HG02623 (cell line): ENCODE measurements at regions not wholly inside any gene's neighbourhood (a gene's known extent, or its start where the extent isn't known, plus 50 kb on each side); places are given as distances from the start of the nearest gene placed in this dataset.

Experiments used
- ATAC-seq: cut with Tn5 transposase; IDR thresholded peaks from one replicate; pipeline ENCODE4 v1.9.1; 2021; ENCODE audit warnings: moderate library complexity; ENCODE audit not compliant: unreplicated experiment

DNA sequence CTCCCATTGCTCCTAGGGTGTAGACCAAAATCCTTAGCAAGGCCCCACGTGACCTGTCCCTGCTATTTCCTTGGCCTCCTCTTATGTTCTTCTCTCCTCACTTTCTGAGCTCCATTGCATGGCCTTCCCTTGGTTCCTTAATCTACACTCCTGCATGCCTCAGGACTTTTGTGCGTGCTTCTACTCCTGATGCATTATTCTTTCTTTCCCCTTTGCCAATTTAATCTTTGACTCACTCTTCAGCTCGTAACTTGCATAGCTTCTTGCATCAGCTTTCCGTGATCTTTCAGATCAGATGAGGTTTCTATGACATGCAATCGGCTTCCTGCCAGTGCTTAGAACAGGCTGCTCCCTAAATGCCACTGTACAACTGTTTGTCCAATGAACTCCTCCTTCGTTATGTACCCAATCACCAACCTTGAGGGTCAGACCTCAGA lies 261.6 kb upstream of the CADM1 start:
- no peak for ATAC-seq

GRCh38 chr11:115764176-115764575 lies 260.0 kb upstream of the CADM1 start:
- no peak for ATAC-seq

- no peak for ATAC-seq
Observed at GRCh38 chr11:115761817-115762216, 257.6 kb upstream of the CADM1 start.

DNA sequence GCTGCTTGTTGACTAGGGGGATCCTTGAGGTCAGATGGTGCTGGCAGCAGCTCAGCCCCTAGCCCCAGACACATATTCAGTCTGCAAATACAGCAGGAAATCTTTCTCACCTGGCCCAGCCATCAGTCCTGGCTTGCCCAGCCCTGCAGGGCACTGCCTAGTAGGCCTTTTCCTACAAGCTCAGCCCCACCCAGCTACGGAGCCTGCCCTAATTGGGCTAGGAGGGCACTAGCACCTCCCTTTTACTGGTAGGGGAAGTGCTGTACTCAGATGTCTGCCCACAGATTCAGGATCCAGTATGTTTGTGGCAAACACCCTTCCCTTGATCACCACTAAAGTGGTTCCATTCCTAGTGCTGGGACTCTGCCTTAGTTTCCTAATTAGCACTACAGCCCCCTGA lies 257.1 kb upstream of the CADM1 start:
- no peak for ATAC-seq

DNA sequence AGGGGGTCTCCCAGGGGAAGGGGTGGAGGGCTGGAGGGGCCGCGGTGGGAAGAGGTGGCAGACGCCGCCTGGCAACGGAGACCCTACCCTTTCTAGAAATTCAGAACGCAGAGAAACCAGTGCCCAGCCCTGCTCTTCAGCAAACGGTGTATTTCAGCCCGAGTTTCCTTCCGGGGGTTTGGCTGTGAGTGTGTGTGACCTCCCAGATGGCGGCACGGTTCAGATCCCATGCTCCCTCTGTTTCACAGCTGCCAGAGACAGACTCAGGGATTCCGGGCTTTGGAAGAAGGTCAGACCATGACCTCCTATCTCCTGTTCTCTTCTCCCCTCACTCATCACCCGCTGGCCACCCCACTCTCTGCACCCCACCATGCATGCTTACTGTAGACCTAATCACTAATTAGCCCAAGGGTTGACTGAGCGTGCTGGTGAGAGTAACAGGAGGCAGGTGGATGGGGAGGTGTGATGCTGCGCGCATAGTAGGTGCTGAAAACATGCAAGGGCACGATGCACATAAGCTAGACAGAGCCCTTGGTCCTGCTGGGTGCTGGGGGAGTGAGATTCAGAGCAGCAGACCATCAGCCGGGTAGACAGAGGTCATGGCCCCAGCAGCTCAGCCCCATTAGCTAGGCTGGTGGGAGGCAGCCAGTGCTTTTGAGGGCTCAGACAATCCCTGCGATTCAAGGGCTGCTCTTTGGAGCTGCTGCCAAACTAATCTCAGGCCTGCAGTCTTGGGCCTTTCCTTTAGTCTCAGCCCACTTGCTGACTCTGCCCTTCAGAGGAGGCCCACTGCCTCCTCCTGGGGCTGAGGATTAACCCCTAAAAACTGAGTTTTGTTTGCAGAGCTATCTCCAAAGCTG lies 256.5 kb upstream of the CADM1 start:
- ATAC-seq: no peak

GRCh38 chr11:115759622-115760460 lies 255.6 kb upstream of the CADM1 start:
- no peak for ATAC-seq

DNA sequence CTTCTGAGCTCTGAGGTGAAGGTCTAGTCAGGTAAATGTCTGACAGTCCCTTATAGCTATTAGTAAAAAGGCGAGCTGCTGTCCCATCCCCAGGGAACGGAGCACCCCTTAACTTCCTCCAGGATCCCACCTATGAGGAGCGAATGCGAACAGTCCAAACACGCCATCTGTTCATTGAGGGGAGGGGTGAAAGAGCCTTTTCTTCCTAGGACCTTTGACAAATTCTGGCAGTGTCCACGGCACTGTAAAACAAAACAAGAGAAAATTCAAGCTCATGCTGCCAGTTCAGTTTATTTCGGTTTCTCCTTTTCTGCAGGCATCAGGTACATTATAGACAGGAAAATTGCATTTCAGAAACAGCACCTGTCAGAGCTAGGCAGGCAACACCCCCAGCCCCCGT lies 253.8 kb upstream of the CADM1 start:
- ATAC-seq: no peak

DNA sequence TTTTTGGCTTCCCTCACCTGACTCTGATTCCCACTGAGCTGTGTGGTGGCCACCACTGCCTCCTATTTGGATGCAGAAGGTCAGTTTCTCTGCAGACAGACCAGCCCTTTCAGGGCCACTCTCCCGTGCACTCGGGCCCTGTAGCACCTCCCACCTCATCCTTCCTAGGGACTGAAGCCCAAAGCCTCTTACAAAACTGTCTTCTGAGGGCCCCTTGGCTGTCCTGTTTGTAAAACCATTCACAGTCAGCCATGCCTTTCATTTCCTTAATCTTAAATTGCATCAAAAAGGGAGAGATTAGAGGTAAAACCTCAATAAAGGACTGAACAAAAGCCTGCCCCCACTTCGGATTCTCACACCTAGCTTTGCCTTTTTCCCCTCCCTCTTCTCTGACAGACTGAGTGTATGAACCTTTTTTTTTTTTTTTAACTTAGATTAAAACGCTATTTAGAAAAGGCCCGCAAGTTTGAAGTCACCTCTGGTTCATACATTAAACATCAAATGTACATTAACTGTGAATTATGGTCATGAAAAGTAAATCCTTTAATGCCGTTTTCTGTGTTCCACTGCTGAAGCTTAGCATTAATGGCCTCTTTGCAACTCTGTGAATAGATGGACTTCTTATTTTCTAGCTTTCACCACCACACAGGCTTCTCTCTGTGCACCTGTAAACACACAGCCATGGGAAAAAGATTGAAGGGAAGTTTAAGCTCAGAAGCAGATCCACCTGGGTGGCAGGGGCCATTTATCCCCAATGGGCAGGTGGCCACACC lies 247.2 kb upstream of the CADM1 start:
- no peak for ATAC-seq

GRCh38 chr11:115745610-115746512 lies 241.6 kb upstream of the CADM1 start:
- no peak for ATAC-seq

DNA sequence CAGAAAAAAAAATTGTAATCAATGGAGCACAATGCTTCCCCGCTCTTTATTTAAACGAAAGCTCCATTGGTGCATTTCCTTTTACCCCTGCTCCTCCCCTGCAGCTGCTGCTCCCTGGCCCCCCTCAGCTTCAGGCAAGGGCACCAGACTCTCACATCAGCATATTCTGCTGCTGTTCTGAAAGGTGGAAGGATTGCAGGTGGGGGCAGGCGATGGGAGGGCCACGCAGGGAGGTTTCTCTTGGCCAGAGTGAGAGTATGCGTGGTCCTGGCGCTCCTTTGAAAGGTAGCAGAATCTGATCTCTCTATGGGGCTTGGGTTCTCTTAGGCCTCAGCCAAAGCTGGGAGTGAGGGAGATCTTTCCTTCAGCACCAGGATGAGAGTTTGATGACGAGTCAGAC lies 240.9 kb upstream of the CADM1 start:
- no peak for ATAC-seq

GRCh38 chr11:115743719-115744118 lies 239.5 kb upstream of the CADM1 start:
- no peak for ATAC-seq

DNA sequence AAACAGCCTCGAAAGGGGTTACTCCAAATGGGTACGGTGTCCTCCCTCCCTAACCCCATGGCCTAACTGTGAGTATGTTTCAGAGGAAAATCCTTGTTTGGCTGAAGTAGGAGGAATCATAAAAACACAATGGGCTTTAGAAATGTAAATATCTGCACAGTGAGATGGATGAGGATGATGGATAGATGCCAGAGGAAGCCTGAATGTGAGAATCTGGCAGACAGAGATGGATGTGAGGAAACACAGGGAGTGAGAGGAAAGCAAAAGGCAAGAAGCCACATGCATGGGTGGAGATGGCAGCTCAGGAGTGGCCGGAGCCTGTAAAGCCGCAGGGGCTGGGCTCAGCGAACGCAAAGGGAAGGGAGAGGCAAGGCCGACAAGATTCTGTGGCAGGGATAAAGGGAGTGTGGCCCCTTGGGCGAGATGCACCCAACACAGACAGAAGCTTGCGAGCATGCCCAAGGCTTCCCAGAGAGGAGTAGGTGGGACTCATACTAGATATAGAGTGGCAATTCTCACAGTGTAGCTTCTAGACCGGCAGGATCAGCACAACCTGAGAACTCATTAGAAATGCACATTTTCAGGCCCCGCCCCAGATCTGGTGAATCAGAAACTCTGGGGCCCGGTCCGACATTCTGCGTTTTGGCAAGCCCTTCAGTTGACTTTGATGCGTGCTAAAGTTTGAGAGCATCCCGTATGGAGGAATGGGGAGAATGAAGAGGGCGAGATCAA lies 237.3 kb upstream of the CADM1 start:
- ATAC-seq: no peak

GRCh38 chr11:115740324-115740723 lies 236.1 kb upstream of the CADM1 start:
- ATAC-seq: no peak

- ATAC-seq: no peak
Observed at GRCh38 chr11:115739878-115740277, 235.7 kb upstream of the CADM1 start.

DNA sequence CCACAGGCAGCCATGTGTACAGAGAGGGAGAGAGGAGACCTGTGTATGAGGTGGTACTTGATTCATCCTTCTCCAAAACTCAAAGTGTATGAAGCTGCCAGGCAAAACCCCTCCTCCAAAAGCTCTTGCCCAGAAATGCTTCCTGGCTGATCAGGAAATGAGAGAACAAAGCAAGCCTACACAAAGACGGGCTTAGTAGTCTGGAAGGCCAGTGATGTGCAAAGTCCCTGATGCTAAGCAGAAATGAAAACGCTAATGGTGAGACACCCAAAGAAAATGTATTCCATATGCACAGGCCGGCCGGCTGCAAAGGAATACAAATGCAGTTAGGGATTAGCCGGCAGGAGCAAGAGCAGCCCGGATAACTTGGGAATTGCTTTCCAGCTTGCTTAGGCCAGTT lies 234.9 kb upstream of the CADM1 start:
- ATAC-seq: no peak

DNA sequence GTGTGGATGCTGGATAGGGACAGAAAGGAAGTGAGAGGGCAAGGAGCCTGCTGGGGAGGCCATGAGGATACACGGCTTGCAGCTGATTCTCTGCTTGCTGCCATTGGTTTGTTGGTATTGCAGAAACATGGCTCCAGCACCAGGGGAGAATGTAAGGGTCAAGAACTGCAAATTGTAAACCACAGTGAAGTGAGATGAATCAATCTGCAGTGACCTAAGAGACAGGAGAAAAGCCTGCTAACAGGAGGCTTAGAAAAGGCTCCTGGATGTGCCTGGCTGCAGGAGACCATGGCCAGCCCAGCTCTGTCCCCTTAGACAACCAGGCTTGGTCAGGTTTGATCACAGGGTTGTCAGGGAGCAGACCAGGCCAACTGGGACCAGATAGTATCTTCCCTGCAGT lies 233.7 kb upstream of the CADM1 start:
- no peak for ATAC-seq

DNA sequence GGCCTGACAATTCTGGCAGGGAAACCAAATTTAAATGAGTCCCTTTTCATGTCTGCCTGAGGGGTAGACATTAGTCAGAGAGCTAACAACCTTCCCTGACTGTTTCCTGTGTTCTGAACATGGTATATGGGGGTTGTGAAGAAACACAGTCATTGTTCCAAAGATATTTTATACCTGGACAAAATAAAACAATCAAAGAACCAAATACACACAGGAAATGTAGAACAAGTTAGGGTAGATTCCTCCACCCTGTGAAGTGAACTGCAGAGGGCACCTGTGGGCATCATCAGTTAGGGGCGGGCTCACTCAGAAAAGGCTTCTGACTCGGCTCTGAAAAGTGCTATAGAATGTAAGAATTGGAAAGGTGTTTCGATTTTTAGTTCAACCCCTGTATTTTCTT lies 231.9 kb upstream of the CADM1 start:
- ATAC-seq: no peak

GRCh38 chr11:115724666-115725065 lies 220.5 kb upstream of the CADM1 start:
- ATAC-seq: no peak

DNA sequence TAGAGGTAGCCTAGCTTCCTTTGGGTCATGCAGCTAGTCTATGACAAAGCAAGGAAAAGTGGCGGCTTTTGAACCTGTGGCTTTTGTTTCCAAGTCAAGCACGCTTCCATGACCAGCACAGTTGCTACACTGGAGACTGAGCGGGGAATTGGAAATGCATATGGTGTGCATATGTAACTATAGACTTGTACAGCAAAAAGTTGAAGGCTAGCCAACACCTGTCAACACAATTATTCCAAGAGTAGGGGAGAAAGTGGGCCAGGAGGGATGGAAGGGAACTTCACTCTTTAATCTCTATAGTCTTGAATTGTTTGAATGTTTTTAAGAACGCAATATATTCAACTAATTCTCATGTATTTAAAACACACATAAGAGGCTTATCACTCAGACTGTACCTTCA lies 218.5 kb upstream of the CADM1 start:
- no peak for ATAC-seq
